DND-41 (cell line): ENCODE measurements at regions not wholly inside any gene's neighbourhood (a gene's known extent, or its start where the extent isn't known, plus 50 kb on each side); places are given as distances from the start of the nearest gene placed in this dataset.

Experiments used
- ATAC-seq: fragments of 200-7000 bp; cut with Tn5 transposase; 3 replicates; pipeline ENCODE4 v1.9.1; 2021; ENCODE audit warnings: low read depth; ENCODE audit not compliant: insufficient read depth
- DNase-seq: peaks from one replicate; pipeline ENCODE4 v3.0.0-alpha.2; 2020
- H2AFZ ChIP-seq: 2 replicates; pipeline ENCODE4 v1.6.0; 2012; ENCODE audit warnings: low read depth, low read length
- H3K27ac ChIP-seq: 2 replicates; pipeline ENCODE4 v1.5.1; 2012; ENCODE audit warnings: low read length, inconsistent platforms
- H3K27me3 ChIP-seq: fragments of 200-600 bp; sonication (generic); 2 replicates; pipeline ENCODE4 v1.6.0; 2012; ENCODE audit warnings: low read length, mild to moderate bottlenecking, inconsistent platforms; ENCODE audit not compliant: insufficient read depth, poor library complexity
- H3K36me3 ChIP-seq: 2 replicates; pipeline ENCODE4 v1.5.1; 2012; ENCODE audit warnings: low read length, inconsistent platforms; ENCODE audit not compliant: insufficient read depth
- H3K4me1 ChIP-seq: 2 replicates; pipeline ENCODE4 v1.5.1; 2012; ENCODE audit warnings: mild to moderate bottlenecking, low read length; ENCODE audit not compliant: insufficient read depth
- H3K4me2 ChIP-seq: 2 replicates; pipeline ENCODE4 v1.6.0; 2012; ENCODE audit warnings: mild to moderate bottlenecking, moderate library complexity, low read length, inconsistent platforms; ENCODE audit not compliant: insufficient read depth
- H3K4me3 ChIP-seq, 2 experiments: fragments of 200-600 bp in 1 of 2; shearing (Covaris generic) in 1 of 2; 2 replicates each; pipeline ENCODE4 v1.5.1; 2012 to 2016; ENCODE audit warnings: inconsistent platforms in 2 of 2, low read length in 2 of 2, mild to moderate bottlenecking in 2 of 2, low read depth in 1 of 2, moderate library complexity in 1 of 2
- H3K79me2 ChIP-seq: 2 replicates; pipeline ENCODE4 v1.6.0; 2012; ENCODE audit warnings: low read length, inconsistent platforms; ENCODE audit not compliant: insufficient read depth
- H3K9ac ChIP-seq: 2 replicates; pipeline ENCODE4 v1.6.0; 2012; ENCODE audit warnings: low read depth, mild to moderate bottlenecking, inconsistent platforms, low read length, moderate library complexity
- H3K9me3 ChIP-seq: 2 replicates; pipeline ENCODE4 v1.5.1; 2012; ENCODE audit warnings: low read length, moderate library complexity, mild to moderate bottlenecking, inconsistent platforms; ENCODE audit not compliant: insufficient read depth, severe bottlenecking
- H4K20me1 ChIP-seq: 2 replicates; pipeline ENCODE4 v1.6.0; 2012; ENCODE audit warnings: low read length; ENCODE audit not compliant: insufficient read depth
- EZH2 ChIP-seq: IDR thresholded peaks from 3 replicates; pipeline ENCODE4 v1.6.1; 2012; ENCODE audit warnings: borderline replicate concordance, low read depth, mild to moderate bottlenecking, moderate library complexity, low read length, inconsistent platforms; ENCODE audit not compliant: severe bottlenecking
- TF ChIP-seq, protein P1 (sequence below): IDR thresholded peaks from 2 replicates; pipeline ENCODE4 v1.5.1; 2012; ENCODE audit warnings: borderline replicate concordance, low read length, moderate library complexity, mild to moderate bottlenecking; ENCODE audit not compliant: poor library complexity, severe bottlenecking; ENCODE audit errors: extremely low read depth

GRCh38 chr5:129399069-129399468 is 61.0 kb upstream of the ADAMTS19 start:
- Histone ChIP-seq H3K36me3 (no peaks in the 10 kb centered on the region), H3K4me1 (no peaks in the 10 kb centered on the region), H4K20me1 (no peaks in the 10 kb centered on the region), H3K4me2 (no peak overlapping the region), H3K27ac (no peak overlapping the region), H2AFZ (no peak overlapping the region), H3K4me3 (no peak overlapping the region), H3K27me3 (no peaks in the 10 kb centered on the region), H3K79me2 (no peaks in the 10 kb centered on the region), H3K9ac (no peak overlapping the region), H3K9me3 (no peaks in the 10 kb centered on the region)
- DNase-seq (no peak), ATAC-seq (no peak)
- TF ChIP-seq EZH2, result no peak
- TF ChIP-seq, protein P1, sequence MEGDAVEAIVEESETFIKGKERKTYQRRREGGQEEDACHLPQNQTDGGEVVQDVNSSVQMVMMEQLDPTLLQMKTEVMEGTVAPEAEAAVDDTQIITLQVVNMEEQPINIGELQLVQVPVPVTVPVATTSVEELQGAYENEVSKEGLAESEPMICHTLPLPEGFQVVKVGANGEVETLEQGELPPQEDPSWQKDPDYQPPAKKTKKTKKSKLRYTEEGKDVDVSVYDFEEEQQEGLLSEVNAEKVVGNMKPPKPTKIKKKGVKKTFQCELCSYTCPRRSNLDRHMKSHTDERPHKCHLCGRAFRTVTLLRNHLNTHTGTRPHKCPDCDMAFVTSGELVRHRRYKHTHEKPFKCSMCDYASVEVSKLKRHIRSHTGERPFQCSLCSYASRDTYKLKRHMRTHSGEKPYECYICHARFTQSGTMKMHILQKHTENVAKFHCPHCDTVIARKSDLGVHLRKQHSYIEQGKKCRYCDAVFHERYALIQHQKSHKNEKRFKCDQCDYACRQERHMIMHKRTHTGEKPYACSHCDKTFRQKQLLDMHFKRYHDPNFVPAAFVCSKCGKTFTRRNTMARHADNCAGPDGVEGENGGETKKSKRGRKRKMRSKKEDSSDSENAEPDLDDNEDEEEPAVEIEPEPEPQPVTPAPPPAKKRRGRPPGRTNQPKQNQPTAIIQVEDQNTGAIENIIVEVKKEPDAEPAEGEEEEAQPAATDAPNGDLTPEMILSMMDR, result no peak

DNA sequence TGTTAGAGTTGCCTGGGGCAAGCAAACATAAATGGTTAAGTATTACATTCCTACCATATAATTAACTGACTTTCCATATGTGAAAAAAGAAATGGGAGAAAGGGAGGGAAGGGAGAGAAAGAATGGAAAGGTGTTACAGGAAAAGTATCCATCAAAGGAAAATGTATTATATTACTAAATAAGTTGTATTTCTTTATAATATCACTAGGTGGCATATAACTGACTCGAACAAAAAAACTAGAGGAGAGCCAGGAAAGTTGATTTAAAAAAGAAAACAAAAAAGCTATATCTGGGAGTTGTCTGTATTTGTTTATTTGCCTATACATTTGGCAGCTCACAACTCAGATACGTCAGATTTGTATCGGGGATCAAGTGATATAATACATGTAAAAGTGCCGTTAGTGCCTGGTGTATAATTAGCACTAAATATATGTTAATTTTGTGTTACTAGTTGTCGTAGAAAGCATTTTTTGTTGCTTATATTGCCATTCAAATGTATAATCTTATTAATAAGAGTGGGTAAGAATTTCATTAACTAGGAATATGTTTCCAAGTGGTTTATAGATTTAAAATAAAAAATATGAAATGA is 59.6 kb upstream of the ADAMTS19 start:
- H3K36me3 ChIP-seq, result no peaks in the 10 kb centered on the region
- no peak overlapping the region for H2AFZ ChIP-seq
- no peaks in the 10 kb centered on the region for H3K79me2 ChIP-seq
- H3K27me3 ChIP-seq, result no peaks in the 10 kb centered on the region
- no peaks in the 10 kb centered on the region for H4K20me1 ChIP-seq
- no peak overlapping the region for H3K27ac ChIP-seq
- H3K4me1 ChIP-seq, result no peaks in the 10 kb centered on the region
- TF ChIP-seq, protein P1, result no peak
- TF ChIP-seq EZH2, result no peak
- DNase-seq, result no peak
- no peak for ATAC-seq
- no peak overlapping the region for H3K4me2 ChIP-seq
- H3K9ac ChIP-seq, result no peak overlapping the region
- no peak overlapping the region for H3K4me3 ChIP-seq
- H3K9me3 ChIP-seq, result no peaks in the 10 kb centered on the region

DNA sequence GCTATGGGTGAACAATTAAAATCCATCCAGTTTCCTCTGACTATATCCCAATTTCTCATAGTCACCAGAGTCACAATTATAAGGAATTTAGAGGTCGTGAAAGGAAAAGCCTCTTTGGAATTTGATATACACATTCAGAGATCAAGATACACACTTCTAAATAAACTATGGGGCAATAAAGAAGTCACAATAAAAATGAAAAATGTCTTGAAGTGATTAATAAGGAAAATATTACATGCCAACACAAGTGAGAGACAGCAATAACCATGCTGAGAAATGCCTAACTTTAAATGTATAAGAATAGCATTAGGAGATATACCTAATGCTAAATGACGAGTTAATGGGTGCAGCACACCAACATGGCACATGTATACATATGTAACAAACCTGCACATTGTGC is 54.9 kb upstream of the ADAMTS19 start:
- Histone ChIP-seq H3K79me2 (no peaks in the 10 kb centered on the region), H3K4me3 (no peak overlapping the region), H2AFZ (no peak overlapping the region), H3K27ac (no peak overlapping the region), H3K27me3 (no peaks in the 10 kb centered on the region), H3K9ac (no peak overlapping the region), H4K20me1 (no peaks in the 10 kb centered on the region), H3K36me3 (no peaks in the 10 kb centered on the region), H3K4me1 (no peaks in the 10 kb centered on the region), H3K9me3 (no peaks in the 10 kb centered on the region), H3K4me2 (no peak overlapping the region)
- ATAC-seq, result no peak
- DNase-seq, result no peak
- no peak for TF ChIP-seq EZH2
- TF ChIP-seq, protein P1, result no peak

- Histone ChIP-seq H3K79me2 (no peaks in the 10 kb centered on the region), H3K9ac (no peak overlapping the region), H3K27ac (no peak overlapping the region), H4K20me1 (no peaks in the 10 kb centered on the region), H3K9me3 (no peaks in the 10 kb centered on the region), H3K27me3 (no peaks in the 10 kb centered on the region), H3K36me3 (no peaks in the 10 kb centered on the region), H2AFZ (no peak overlapping the region), H3K4me1 (no peaks in the 10 kb centered on the region), H3K4me2 (no peak overlapping the region), H3K4me3 (no peak overlapping the region)
- TF ChIP-seq, protein P1, result no peak
- TF ChIP-seq EZH2, result no peak
- DNase-seq (no peak), ATAC-seq (no peak)
Observed at GRCh38 chr5:129406440-129406839, 53.7 kb upstream of the ADAMTS19 start.
